ENCODE measurements at regions not wholly inside any gene's neighbourhood (a gene's known extent, or its start where the extent isn't known, plus 50 kb on each side); places are given as distances from the start of the nearest gene placed in this dataset.

GRCh38 chr13:78325585-78325984 is 277.8 kb downstream of the POU4F1 start:
- TF ChIP-seq CTCF (IDR thresholded peaks at IDR 0.05) (no peak), POLR2AphosphoS5 (IDR thresholded peaks at IDR 0.05) (no peak), POLR2A (IDR thresholded peaks at IDR 0.05) (no peak)
